K562 (cell line): ENCODE measurements at regions not wholly inside any gene's neighbourhood (a gene's known extent, or its start where the extent isn't known, plus 50 kb on each side); places are given as distances from the start of the nearest gene placed in this dataset.

Source experiments
- ARID2 ChIP-seq: fragments of 450-650 bp; IDR thresholded peaks from 2 replicates; pipeline ENCODE4 v1.6.1; 2017; ENCODE audit warnings: antibody characterized with exemption, mild to moderate bottlenecking
- ATF1 ChIP-seq, 2 experiments: fragments of 450-650 bp in 1 of 2; IDR thresholded peaks; 2 replicates each; pipeline ENCODE4 v1.6.1; 2016; ENCODE audit warnings: missing compliant biosample characterization in 1 of 2, missing genetic modification characterization in 1 of 2
- C11orf30 ChIP-seq: fragments of 450-650 bp; IDR thresholded peaks from 2 replicates; pipeline ENCODE4 v1.6.1; 2016; ENCODE audit warnings: low read depth, mild to moderate bottlenecking
- HMG20B ChIP-seq: fragments of 250-450 bp; sonication (Bioruptor Pico); IDR thresholded peaks from 2 replicates; pipeline ENCODE4 v1.5.0; 2021; ENCODE audit warnings: mild to moderate bottlenecking
- HNRNPLL ChIP-seq: fragments of 200-400 bp; formaldehyde crosslinking; IDR thresholded peaks from 2 replicates; pipeline ENCODE4 v1.6.1; 2017; ENCODE audit warnings: low read length, low read depth, mild to moderate bottlenecking; ENCODE audit not compliant: poor library complexity, severe bottlenecking
- KLF6 ChIP-seq: fragments of 250-450 bp; sonication (Bioruptor Pico); IDR thresholded peaks from 2 replicates; pipeline ENCODE4 v1.4.0; 2020; ENCODE audit warnings: mild to moderate bottlenecking, moderate library complexity, borderline replicate concordance
- NFXL1 ChIP-seq: fragments of 450-650 bp; formaldehyde crosslinking; IDR thresholded peaks from 2 replicates; pipeline ENCODE4 v1.4.0; 2021; ENCODE audit warnings: mild to moderate bottlenecking
- NR4A1 ChIP-seq, 2 experiments: fragments of 250-450 bp in 1 of 2; fragments of 450-650 bp in 1 of 2; sonication (Bioruptor Pico) in 1 of 2; IDR thresholded peaks; 2 replicates each; pipeline versions ENCODE4 v1.4.0 to v1.6.1; 2016 to 2020; ENCODE audit warnings: mild to moderate bottlenecking in 2 of 2, missing compliant biosample characterization in 1 of 2, missing genetic modification characterization in 1 of 2, moderate library complexity in 1 of 2
- SMAD3 ChIP-seq: fragments of 450-650 bp; formaldehyde crosslinking; conservative IDR thresholded peaks from 2 replicates; pipeline ENCODE4 v1.4.0; 2020; ENCODE audit warnings: mild to moderate bottlenecking
- U2AF2 ChIP-seq: fragments of 200-400 bp; formaldehyde crosslinking; optimal IDR thresholded peaks from 2 replicates; pipeline ENCODE3; 2017; ENCODE audit warnings: low read depth, mild to moderate bottlenecking, low read length
- ZNF668 ChIP-seq: fragments of 250-450 bp; sonication (Bioruptor Pico); IDR thresholded peaks from 2 replicates; pipeline ENCODE4 v1.8.0; 2022; ENCODE audit warnings: mild to moderate bottlenecking, inconsistent platforms
- ZNF76 ChIP-seq: fragments of 250-450 bp; sonication (Bioruptor Pico); IDR thresholded peaks from 2 replicates; pipeline ENCODE4 v1.4.0; 2020; ENCODE audit warnings: mild to moderate bottlenecking, moderate library complexity, borderline replicate concordance
- TF ChIP-seq, protein P1 (sequence below): sonication (generic); formaldehyde crosslinking; IDR thresholded peaks from 2 replicates; pipeline ENCODE4 v1.8.1; 2022; ENCODE audit warnings: missing genetic modification reagents
- TF ChIP-seq, protein P2 (sequence below): sonication (generic); formaldehyde crosslinking; IDR thresholded peaks from 2 replicates; pipeline ENCODE4 v1.8.0; 2022; ENCODE audit warnings: mild to moderate bottlenecking, missing genetic modification reagents
- TF ChIP-seq, protein P3 (sequence below): fragments of 450-650 bp; IDR thresholded peaks from 2 replicates; pipeline ENCODE4 v1.6.1; 2016; ENCODE audit warnings: low read depth

DNA sequence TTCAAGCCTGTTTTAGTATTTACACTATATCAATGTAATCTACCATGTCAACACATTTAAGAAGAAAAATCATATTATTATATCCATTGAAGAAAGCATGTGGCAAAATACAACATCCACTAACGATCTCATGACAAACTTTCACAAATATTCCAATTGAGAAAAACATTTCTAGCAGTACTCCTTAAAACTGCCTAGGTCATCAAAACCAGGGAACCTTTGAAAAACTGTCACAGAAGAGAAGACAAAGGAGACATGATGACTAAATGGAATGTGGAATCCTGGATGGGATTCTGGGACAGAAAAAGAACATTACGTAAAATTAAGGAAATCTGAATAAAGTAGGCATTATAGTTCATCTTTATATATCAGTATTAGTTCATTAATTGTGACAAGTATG lies 1091.3 kb upstream of the CDH6 start (continued):
- TF ChIP-seq, protein P1, sequence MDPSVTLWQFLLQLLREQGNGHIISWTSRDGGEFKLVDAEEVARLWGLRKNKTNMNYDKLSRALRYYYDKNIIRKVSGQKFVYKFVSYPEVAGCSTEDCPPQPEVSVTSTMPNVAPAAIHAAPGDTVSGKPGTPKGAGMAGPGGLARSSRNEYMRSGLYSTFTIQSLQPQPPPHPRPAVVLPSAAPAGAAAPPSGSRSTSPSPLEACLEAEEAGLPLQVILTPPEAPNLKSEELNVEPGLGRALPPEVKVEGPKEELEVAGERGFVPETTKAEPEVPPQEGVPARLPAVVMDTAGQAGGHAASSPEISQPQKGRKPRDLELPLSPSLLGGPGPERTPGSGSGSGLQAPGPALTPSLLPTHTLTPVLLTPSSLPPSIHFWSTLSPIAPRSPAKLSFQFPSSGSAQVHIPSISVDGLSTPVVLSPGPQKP (CRISPR knock-in tag): no peak
- TF ChIP-seq ZNF668 (CRISPR knock-in tag) (no peak), HNRNPLL (no peak), NR4A1 (CRISPR knock-in tag; IDR thresholded peaks at IDR 0.05) (no peak), NR4A1 (tag; IDR thresholded peaks at IDR 0.05) (no peak), KLF6 (CRISPR knock-in tag) (no peak), ATF1 (CRISPR knock-in tag; IDR thresholded peaks at IDR 0.05) (no peak), ATF1 (tag; IDR thresholded peaks at IDR 0.05) (no peak), ARID2 (no peak), SMAD3 (no peak), U2AF2 (no peak), HMG20B (CRISPR knock-in tag) (no peak), C11orf30 (peak; percentile 45; the same call in 1 of the 2 replicates), NFXL1 (no peak), ZNF76 (CRISPR knock-in tag) (no peak)
- TF ChIP-seq, protein P2, sequence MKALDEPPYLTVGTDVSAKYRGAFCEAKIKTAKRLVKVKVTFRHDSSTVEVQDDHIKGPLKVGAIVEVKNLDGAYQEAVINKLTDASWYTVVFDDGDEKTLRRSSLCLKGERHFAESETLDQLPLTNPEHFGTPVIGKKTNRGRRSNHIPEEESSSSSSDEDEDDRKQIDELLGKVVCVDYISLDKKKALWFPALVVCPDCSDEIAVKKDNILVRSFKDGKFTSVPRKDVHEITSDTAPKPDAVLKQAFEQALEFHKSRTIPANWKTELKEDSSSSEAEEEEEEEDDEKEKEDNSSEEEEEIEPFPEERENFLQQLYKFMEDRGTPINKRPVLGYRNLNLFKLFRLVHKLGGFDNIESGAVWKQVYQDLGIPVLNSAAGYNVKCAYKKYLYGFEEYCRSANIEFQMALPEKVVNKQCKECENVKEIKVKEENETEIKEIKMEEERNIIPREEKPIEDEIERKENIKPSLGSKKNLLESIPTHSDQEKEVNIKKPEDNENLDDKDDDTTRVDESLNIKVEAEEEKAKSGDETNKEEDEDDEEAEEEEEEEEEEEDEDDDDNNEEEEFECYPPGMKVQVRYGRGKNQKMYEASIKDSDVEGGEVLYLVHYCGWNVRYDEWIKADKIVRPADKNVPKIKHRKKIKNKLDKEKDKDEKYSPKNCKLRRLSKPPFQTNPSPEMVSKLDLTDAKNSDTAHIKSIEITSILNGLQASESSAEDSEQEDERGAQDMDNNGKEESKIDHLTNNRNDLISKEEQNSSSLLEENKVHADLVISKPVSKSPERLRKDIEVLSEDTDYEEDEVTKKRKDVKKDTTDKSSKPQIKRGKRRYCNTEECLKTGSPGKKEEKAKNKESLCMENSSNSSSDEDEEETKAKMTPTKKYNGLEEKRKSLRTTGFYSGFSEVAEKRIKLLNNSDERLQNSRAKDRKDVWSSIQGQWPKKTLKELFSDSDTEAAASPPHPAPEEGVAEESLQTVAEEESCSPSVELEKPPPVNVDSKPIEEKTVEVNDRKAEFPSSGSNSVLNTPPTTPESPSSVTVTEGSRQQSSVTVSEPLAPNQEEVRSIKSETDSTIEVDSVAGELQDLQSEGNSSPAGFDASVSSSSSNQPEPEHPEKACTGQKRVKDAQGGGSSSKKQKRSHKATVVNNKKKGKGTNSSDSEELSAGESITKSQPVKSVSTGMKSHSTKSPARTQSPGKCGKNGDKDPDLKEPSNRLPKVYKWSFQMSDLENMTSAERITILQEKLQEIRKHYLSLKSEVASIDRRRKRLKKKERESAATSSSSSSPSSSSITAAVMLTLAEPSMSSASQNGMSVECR (CRISPR knock-in tag): no peak
- TF ChIP-seq, protein P3, sequence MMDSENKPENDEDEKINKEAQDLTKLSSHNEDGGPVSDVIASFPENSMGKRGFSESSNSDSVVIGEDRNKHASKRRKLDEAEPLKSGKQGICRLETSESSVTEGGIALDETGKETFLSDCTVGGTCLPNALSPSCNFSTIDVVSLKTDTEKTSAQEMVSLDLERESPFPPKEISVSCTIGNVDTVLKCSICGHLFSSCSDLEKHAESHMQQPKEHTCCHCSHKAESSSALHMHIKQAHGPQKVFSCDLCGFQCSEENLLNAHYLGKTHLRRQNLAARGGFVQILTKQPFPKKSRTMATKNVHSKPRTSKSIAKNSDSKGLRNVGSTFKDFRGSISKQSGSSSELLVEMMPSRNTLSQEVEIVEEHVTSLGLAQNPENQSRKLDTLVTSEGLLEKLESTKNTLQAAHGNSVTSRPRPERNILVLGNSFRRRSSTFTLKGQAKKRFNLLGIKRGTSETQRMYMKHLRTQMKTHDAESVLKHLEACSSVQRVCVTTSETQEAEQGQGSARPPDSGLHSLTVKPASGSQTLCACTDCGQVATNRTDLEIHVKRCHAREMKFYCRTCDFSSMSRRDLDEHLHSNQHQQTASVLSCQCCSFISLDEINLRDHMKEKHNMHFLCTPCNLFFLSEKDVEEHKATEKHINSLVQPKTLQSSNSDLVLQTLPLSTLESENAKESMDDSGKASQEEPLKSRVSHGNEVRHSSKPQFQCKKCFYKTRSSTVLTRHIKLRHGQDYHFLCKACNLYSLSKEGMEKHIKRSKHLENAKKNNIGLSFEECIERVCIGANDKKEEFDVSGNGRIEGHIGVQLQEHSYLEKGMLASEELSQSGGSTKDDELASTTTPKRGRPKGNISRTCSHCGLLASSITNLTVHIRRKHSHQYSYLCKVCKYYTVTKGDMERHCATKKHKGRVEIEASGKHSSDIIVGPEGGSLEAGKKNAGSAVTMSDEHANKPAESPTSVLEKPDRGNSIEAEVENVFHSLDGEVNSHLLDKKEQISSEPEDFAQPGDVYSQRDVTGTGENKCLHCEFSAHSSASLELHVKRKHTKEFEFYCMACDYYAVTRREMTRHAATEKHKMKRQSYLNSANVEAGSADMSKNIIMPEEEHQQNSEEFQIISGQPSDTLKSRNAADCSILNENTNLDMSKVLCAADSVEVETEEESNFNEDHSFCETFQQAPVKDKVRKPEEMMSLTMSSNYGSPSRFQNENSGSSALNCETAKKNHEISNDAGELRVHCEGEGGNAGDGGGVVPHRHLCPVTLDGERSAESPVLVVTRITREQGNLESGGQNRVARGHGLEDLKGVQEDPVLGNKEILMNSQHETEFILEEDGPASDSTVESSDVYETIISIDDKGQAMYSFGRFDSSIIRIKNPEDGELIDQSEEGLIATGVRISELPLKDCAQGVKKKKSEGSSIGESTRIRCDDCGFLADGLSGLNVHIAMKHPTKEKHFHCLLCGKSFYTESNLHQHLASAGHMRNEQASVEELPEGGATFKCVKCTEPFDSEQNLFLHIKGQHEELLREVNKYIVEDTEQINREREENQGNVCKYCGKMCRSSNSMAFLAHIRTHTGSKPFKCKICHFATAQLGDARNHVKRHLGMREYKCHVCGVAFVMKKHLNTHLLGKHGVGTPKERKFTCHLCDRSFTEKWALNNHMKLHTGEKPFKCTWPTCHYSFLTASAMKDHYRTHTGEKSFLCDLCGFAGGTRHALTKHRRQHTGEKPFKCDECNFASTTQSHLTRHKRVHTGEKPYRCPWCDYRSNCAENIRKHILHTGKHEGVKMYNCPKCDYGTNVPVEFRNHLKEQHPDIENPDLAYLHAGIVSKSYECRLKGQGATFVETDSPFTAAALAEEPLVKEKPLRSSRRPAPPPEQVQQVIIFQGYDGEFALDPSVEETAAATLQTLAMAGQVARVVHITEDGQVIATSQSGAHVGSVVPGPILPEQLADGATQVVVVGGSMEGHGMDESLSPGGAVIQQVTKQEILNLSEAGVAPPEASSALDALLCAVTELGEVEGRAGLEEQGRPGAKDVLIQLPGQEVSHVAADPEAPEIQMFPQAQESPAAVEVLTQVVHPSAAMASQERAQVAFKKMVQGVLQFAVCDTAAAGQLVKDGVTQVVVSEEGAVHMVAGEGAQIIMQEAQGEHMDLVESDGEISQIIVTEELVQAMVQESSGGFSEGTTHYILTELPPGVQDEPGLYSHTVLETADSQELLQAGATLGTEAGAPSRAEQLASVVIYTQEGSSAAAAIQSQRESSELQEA: no peak
